HG02798 (cell line): ENCODE measurements at regions not wholly inside any gene's neighbourhood (a gene's known extent, or its start where the extent isn't known, plus 50 kb on each side); places are given as distances from the start of the nearest gene placed in this dataset.

Source experiments
- ATAC-seq: cut with Tn5 transposase; IDR thresholded peaks from one replicate; pipeline ENCODE4 v1.9.1; 2021; ENCODE audit warnings: mild to moderate bottlenecking; ENCODE audit not compliant: unreplicated experiment, poor library complexity

GRCh38 chrX:118167361-118167760 lies 50.8 kb upstream of the KLHL13 start:
- ATAC-seq: no peak

- ATAC-seq: no peak
Measured at GRCh38 chrX:118171356-118171755, 54.7 kb upstream of the KLHL13 start.

GRCh38 chrX:118174516-118175098 lies 58.0 kb upstream of the KLHL13 start:
- no peak for ATAC-seq

GRCh38 chrX:118177708-118178107 lies 61.1 kb upstream of the KLHL13 start:
- ATAC-seq: no peak

- no peak for ATAC-seq
Measured at GRCh38 chrX:118178450-118178849, 61.8 kb upstream of the KLHL13 start.

- no peak for ATAC-seq
Measured at GRCh38 chrX:118179161-118179560, 62.6 kb upstream of the KLHL13 start.

GRCh38 chrX:118179718-118180117 lies 63.1 kb upstream of the KLHL13 start:
- no peak for ATAC-seq

- ATAC-seq: no peak
Measured at GRCh38 chrX:118181030-118181429, 64.4 kb upstream of the KLHL13 start.

- no peak for ATAC-seq
Measured at GRCh38 chrX:118182025-118182424, 65.4 kb upstream of the KLHL13 start.

- no peak for ATAC-seq
Measured at GRCh38 chrX:118182681-118183080, 66.1 kb upstream of the KLHL13 start.

- ATAC-seq: no peak
Measured at GRCh38 chrX:118183606-118184005, 67.0 kb upstream of the KLHL13 start.

GRCh38 chrX:118187100-118187499 lies 70.5 kb upstream of the KLHL13 start:
- ATAC-seq: no peak

GRCh38 chrX:118189000-118189399 lies 72.4 kb upstream of the KLHL13 start:
- no peak for ATAC-seq

- no peak for ATAC-seq
Measured at GRCh38 chrX:118189628-118190027, 73.0 kb upstream of the KLHL13 start.

- no peak for ATAC-seq
Measured at GRCh38 chrX:118197730-118198129, 81.1 kb upstream of the KLHL13 start.

GRCh38 chrX:118198577-118198976 lies 82.0 kb upstream of the KLHL13 start:
- ATAC-seq: no peak

- ATAC-seq: no peak
Measured at GRCh38 chrX:118199997-118200396, 83.4 kb upstream of the KLHL13 start.

GRCh38 chrX:118205421-118206395 lies 89.1 kb upstream of the KLHL13 start:
- no peak for ATAC-seq

GRCh38 chrX:118207831-118208453 lies 91.3 kb upstream of the KLHL13 start:
- ATAC-seq: no peak

- ATAC-seq: no peak
Measured at GRCh38 chrX:118208481-118208880, 91.9 kb upstream of the KLHL13 start.
